Breast epithelium (tissue), 3 donors: ENCODE measurements at regions not wholly inside any gene's neighbourhood (a gene's known extent, or its start where the extent isn't known, plus 50 kb on each side); places are given as distances from the start of the nearest gene placed in this dataset.

Experiments
- POLR2A ChIP-seq: fragments of 450-650 bp; IDR thresholded peaks from one replicate; pipeline ENCODE4 v1.6.1; 2016; ENCODE audit warnings: antibody characterized with exemption, mild to moderate bottlenecking, moderate library complexity
- TF ChIP-seq, protein P1 (sequence below), 3 donors: fragments of 450-650 bp; IDR thresholded peaks; one replicate each; pipeline ENCODE4 v1.5.1; 2016 to 2017; ENCODE audit warnings: antibody characterized with exemption in 3 of 3, mild to moderate bottlenecking in 3 of 3, moderate library complexity in 3 of 3

DNA sequence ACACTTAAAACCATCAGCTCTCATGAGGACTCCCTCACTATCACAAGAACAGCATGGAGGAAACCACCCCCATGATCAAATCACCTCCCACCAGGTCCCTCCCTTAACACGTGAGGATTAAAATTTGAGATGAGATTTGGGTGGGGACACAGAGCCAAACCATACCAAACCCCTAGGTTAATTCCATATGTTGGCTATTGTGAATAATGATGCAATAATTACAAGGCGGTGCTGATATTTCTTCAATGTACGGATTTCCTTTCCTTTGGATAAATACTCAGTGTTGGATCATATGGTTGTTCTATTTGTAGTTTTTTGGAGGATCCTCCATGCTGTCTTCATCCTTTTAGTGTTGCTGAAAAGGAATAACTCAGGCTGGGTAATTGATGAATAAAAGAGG is 652.1 kb upstream of the PKDCC start:
- TF ChIP-seq, protein P1, sequence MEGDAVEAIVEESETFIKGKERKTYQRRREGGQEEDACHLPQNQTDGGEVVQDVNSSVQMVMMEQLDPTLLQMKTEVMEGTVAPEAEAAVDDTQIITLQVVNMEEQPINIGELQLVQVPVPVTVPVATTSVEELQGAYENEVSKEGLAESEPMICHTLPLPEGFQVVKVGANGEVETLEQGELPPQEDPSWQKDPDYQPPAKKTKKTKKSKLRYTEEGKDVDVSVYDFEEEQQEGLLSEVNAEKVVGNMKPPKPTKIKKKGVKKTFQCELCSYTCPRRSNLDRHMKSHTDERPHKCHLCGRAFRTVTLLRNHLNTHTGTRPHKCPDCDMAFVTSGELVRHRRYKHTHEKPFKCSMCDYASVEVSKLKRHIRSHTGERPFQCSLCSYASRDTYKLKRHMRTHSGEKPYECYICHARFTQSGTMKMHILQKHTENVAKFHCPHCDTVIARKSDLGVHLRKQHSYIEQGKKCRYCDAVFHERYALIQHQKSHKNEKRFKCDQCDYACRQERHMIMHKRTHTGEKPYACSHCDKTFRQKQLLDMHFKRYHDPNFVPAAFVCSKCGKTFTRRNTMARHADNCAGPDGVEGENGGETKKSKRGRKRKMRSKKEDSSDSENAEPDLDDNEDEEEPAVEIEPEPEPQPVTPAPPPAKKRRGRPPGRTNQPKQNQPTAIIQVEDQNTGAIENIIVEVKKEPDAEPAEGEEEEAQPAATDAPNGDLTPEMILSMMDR (IDR thresholded peaks at IDR 0.05), result no peak
- TF ChIP-seq POLR2A, result no peak
